Choroid plexus epithelial cell (primary cell): ENCODE measurements at regions not wholly inside any gene's neighbourhood (a gene's known extent, or its start where the extent isn't known, plus 50 kb on each side); places are given as distances from the start of the nearest gene placed in this dataset.

ENCODE experiments used
- DNase-seq: peaks from one replicate; pipeline ENCODE4 v3.0.0-alpha.2; 2010; ENCODE audit warnings: low read depth
- H3K4me3 ChIP-seq: 2 replicates; pipeline ENCODE4 v1.5.1; 2011; ENCODE audit warnings: low read depth, mild to moderate bottlenecking, control low read depth, low read length, moderate library complexity
- TF ChIP-seq, protein P1 (sequence below): conservative IDR thresholded peaks from 2 replicates; pipeline ENCODE4 v1.5.1; 2011; ENCODE audit warnings: low read depth, mild to moderate bottlenecking, control low read depth, inconsistent platforms, low read length, moderate library complexity

- TF ChIP-seq, protein P1, sequence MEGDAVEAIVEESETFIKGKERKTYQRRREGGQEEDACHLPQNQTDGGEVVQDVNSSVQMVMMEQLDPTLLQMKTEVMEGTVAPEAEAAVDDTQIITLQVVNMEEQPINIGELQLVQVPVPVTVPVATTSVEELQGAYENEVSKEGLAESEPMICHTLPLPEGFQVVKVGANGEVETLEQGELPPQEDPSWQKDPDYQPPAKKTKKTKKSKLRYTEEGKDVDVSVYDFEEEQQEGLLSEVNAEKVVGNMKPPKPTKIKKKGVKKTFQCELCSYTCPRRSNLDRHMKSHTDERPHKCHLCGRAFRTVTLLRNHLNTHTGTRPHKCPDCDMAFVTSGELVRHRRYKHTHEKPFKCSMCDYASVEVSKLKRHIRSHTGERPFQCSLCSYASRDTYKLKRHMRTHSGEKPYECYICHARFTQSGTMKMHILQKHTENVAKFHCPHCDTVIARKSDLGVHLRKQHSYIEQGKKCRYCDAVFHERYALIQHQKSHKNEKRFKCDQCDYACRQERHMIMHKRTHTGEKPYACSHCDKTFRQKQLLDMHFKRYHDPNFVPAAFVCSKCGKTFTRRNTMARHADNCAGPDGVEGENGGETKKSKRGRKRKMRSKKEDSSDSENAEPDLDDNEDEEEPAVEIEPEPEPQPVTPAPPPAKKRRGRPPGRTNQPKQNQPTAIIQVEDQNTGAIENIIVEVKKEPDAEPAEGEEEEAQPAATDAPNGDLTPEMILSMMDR = peak; percentile 80
- no peak overlapping the region for H3K4me3 ChIP-seq
- DNase-seq = peak; percentile 72
Measured at GRCh38 chr12:30440826-30441602, 254.7 kb downstream of the IPO8 start.

- H3K4me3 ChIP-seq = no peak overlapping the region
- DNase-seq = no peak
- TF ChIP-seq, protein P1 = no peak
Measured at GRCh38 chr12:30439201-30439600, 256.5 kb downstream of the IPO8 start.

- no peak for DNase-seq
- TF ChIP-seq, protein P1 = no peak
- no peak overlapping the region for H3K4me3 ChIP-seq
Measured at GRCh38 chr12:30438601-30439041, 257.0 kb downstream of the IPO8 start.

DNA sequence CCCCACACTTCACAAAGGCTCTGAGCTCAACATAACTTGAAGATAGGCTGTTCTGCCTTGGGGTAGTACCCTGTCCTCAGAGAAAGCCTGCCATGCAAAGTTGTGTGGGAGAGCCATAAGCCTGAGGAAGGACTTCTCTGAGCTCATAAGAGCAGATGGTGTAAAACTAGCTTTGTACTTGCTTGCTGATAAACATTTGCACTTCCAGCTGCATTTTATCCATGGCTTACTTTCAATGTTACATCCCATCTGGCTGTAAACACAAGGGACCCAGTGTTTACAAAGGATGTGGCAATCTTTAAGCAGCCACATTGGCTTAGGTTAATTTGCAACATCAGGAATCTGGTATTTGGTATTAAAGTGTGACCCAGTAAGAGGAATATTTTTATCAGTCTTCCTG lies 258.1 kb downstream of the IPO8 start:
- no peak overlapping the region for H3K4me3 ChIP-seq
- TF ChIP-seq, protein P1 = no peak
- no peak for DNase-seq

DNA sequence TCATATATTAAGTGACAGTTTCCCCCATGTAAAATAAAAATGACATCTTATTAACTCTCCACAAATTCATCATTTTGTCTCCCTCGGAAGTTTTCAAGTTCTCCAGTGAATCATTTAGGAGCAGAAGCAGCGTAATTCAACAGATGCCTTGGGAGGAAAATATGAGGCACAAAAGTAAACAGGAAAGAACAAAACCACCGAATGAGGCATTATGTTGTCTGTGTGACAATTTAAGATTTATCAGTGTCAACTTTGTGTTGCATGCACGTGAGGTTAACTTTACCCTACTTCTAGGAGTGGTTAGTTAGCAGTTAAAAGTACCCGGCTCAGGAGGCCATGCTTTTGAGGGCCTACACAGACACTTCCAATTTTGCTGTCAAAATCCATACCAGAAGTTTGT lies 258.6 kb downstream of the IPO8 start:
- H3K4me3 ChIP-seq = no peak overlapping the region
- TF ChIP-seq, protein P1 = no peak

GRCh38 chr12:30428098-30428497 lies 267.6 kb downstream of the IPO8 start:
- no peak for DNase-seq
- no peak overlapping the region for H3K4me3 ChIP-seq
- TF ChIP-seq, protein P1 = no peak

More for the DNA sequence above, 258.6 kb downstream of the IPO8 start:
- DNase-seq = no peak

DNA sequence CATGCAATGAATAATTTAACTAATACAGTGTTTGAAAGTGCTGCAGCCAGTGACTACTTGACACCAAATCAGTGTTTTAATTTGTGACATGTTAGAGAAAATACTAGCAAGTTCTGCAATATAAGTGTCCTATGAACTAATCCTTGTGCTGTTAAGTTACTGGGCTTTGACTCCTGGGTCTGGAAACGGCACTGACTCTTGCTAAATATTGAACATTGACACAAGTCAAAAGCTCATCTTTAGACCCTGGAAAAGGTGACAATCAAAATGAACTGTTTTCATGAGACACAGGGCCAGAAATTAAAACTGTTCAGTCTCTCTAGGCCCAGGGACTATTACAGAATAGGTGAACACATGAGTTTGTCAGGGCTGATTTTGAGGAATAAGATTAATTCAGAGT lies 268.1 kb downstream of the IPO8 start:
- no peak overlapping the region for H3K4me3 ChIP-seq
- TF ChIP-seq, protein P1 = no peak
- no peak for DNase-seq
